ENCODE measurements at regions not wholly inside any gene's neighbourhood (a gene's known extent, or its start where the extent isn't known, plus 50 kb on each side); places are given as distances from the start of the nearest gene placed in this dataset.
"Not testable (repeated sequence)": the region's sequence is repeated elsewhere in the genome, so short reads cannot be mapped to it uniquely, and the experiment has no call there.

DNA sequence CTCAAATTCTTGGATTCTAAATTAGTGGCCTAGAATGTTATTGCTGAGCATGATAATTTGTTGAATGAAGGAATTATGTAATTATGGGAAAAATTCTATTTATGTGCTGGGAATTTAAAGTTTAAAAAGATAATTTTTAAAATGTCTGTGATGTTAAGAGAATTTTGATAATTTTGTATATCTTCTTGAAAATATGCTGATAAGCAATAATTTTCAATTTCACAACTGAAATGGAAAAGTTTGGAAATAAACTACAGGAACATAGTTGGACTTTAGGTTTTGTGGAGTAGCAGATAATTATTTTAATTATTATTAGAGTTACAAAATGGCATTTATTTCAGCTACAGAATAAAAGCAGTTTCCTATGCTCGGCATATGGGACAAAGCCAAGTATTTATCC lies 268.5 kb upstream of the TPK1 start:
- H3K4me3 ChIP-seq: no peak overlapping the region
- intact Hi-C loops (cut with micrococcal nuclease): no loop called here
- no peaks in the 10 kb centered on the region for H3K27me3 ChIP-seq (ENCODE audit: low read depth)
- H3K27ac ChIP-seq (replicated peaks): no peak overlapping the region
- no peaks in the 10 kb centered on the region for H3K9me3 ChIP-seq (replicated peaks)
- TF ChIP-seq, protein P1, sequence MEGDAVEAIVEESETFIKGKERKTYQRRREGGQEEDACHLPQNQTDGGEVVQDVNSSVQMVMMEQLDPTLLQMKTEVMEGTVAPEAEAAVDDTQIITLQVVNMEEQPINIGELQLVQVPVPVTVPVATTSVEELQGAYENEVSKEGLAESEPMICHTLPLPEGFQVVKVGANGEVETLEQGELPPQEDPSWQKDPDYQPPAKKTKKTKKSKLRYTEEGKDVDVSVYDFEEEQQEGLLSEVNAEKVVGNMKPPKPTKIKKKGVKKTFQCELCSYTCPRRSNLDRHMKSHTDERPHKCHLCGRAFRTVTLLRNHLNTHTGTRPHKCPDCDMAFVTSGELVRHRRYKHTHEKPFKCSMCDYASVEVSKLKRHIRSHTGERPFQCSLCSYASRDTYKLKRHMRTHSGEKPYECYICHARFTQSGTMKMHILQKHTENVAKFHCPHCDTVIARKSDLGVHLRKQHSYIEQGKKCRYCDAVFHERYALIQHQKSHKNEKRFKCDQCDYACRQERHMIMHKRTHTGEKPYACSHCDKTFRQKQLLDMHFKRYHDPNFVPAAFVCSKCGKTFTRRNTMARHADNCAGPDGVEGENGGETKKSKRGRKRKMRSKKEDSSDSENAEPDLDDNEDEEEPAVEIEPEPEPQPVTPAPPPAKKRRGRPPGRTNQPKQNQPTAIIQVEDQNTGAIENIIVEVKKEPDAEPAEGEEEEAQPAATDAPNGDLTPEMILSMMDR (IDR thresholded peaks at IDR 0.05; ENCODE audit: borderline replicate concordance): no peak
- no peak for DNase-seq
- H3K36me3 ChIP-seq: no peaks in the 10 kb centered on the region
- H3K4me1 ChIP-seq: no peaks in the 10 kb centered on the region

DNA sequence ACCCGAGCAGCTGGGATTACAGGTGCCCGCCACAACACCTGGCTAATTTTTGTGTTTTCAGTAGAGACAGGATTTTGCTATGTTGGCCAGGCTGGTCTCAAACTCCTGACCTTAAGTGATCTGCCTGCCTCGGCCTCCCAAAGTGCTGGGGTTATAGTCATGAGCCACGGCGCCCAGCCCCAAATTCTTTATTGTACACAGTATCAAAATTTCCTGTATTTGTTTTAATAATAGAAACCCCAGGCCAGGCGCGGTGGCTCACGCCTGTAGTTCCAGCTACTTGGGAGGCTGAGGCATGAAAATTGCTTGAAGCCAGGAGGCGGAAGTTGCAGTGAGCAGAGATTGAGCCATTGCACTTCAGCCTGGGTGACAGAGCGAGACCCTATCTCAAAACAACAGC lies 266.3 kb upstream of the TPK1 start:
- intact Hi-C loops (cut with micrococcal nuclease); H3K27me3 ChIP-seq (ENCODE audit: low read depth); H3K4me1 ChIP-seq; H3K36me3 ChIP-seq; H3K9me3 ChIP-seq (replicated peaks); H3K4me3 ChIP-seq; H3K27ac ChIP-seq (replicated peaks); DNase-seq: not testable (repeated sequence)

DNA sequence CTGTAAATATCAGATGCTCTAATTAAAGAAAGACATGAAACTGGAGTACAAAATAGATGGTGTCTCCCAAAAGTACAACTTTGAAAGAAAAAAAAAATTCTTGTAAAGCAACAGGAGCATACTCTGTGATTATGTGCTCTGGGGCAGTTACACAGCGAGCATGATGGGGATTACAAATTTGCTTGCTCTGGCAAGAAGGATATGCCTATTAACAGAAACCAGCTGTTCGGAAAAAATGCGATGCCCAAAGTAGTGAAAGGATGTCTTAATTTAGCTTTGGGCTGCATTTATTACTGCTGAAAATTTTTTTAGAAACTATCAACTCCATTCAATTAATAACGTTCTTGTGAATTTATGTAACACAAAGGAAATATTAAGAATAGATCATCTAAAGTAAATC lies 256.9 kb upstream of the TPK1 start:
- no peaks in the 10 kb centered on the region for H3K27me3 ChIP-seq (ENCODE audit: low read depth)
- intact Hi-C loops (cut with micrococcal nuclease): no loop called here
- DNase-seq: no peak
- H3K4me3 ChIP-seq: no peak overlapping the region
- TF ChIP-seq, protein P1 (IDR thresholded peaks at IDR 0.05; ENCODE audit: borderline replicate concordance): no peak
- no peak overlapping the region for H3K27ac ChIP-seq (replicated peaks)
- H3K4me1 ChIP-seq: no peaks in the 10 kb centered on the region
- H3K36me3 ChIP-seq: no peaks in the 10 kb centered on the region
- H3K9me3 ChIP-seq (replicated peaks): no peaks in the 10 kb centered on the region

DNA sequence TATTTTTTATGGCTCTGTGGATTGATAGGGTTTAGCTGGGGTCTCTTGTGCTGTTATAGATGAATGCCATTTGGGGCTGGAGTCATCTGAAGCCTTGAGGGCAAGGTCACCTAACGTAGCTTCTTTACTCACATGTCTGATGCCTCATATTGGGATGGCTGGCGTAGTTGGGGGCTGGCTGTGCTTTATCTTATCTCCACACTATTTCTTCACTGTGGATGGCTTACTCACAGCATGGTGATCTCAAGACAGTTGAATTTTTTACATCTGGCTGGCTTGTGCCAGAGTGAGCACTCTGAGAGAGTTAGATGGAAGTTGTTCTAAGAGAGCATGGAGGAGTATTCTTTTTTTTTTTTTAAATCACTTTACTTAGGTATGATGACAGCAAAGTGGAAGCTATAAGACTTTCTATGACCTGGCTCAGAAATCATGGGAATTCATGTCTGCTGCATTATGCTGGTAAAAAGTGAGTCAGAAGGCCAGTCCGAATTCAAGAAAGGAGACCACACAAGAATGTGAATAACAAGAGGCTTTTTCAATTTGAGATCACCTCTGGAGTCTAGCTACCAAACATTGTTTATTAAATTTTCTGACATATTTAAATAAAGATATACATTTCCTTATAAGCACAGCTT lies 252.4 kb upstream of the TPK1 start:
- H3K9me3 ChIP-seq (replicated peaks): no peaks in the 10 kb centered on the region
- no peak overlapping the region for H3K27ac ChIP-seq (replicated peaks)
- no peaks in the 10 kb centered on the region for H3K27me3 ChIP-seq (ENCODE audit: low read depth)
- TF ChIP-seq, protein P1 (IDR thresholded peaks at IDR 0.05; ENCODE audit: borderline replicate concordance): no peak
- no peaks in the 10 kb centered on the region for H3K4me1 ChIP-seq
- H3K36me3 ChIP-seq: no peaks in the 10 kb centered on the region
- intact Hi-C loops (cut with micrococcal nuclease): no loop called here
- H3K4me3 ChIP-seq: no peak overlapping the region
- DNase-seq: no peak

DNA sequence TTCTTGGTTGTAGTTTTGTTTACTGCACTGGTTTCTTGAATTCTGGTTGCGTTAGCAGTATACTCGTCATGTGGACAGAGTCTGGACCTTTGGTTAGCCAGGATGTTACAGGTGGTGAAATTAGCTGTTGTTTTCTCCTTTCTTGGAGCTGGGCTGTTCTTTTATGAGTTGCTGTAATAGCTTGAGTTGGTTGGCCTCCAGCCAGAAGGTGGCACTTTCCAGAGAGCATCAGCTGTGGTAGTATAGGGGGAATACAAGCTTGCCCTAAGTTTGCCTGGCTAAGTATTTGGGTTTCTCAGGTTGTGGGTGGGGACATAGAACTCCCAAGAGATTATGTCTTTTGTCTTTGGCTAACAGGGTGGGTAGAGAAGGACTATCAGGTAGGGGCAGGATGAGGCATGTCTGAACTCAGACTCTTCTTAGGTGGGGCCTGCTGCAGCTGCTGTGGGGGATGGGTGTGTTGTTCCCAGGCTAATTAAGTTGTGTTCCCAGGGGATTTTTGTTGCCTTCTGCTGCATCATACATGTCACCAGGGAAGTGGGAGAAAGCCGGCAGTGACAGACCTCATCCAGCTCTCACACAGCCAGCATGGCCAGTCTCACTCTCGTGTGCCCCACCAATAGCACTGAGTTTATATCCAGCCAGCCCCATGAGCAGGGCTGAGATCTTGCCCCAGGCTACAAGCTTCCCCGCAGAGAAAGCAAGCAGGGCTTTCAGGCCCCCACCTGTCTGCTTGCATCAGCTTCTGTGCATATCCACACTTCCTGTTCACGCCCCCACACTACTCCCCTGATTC lies 246.7 kb upstream of the TPK1 start:
- intact Hi-C loops (cut with micrococcal nuclease): no loop called here
- Histone ChIP-seq H3K4me1 (no peaks in the 10 kb centered on the region), H3K27me3 (ENCODE audit: low read depth) (no peaks in the 10 kb centered on the region), H3K36me3 (no peaks in the 10 kb centered on the region), H3K27ac (replicated peaks) (no peak overlapping the region), H3K4me3 (no peak overlapping the region), H3K9me3 (replicated peaks) (no peaks in the 10 kb centered on the region)
- TF ChIP-seq, protein P1 (IDR thresholded peaks at IDR 0.05; ENCODE audit: borderline replicate concordance): no peak
- DNase-seq: no peak

DNA sequence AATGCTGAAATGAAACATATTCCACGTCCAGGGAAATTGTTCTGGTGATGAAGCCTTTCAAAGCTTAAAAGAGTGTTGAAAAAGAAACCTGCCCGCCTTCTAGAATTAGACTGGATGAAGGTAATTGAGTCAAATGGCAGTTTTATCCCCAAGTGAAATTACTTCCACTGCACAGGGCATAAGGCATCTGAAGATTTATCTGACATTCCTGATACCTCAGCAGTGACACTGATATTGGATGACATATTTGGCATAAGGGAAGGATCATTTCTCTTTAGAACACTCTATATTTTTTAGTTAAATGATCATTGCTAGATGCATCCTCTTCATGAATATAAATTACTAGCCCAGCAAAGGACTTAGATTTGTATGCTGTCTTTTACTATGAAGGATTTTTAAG lies 229.6 kb upstream of the TPK1 start:
- no peaks in the 10 kb centered on the region for H3K9me3 ChIP-seq (replicated peaks)
- TF ChIP-seq, protein P1 (IDR thresholded peaks at IDR 0.05; ENCODE audit: borderline replicate concordance): no peak

More for the DNA sequence above, 229.6 kb upstream of the TPK1 start:
- no peak overlapping the region for H3K27ac ChIP-seq (replicated peaks)
- no peak overlapping the region for H3K4me3 ChIP-seq
- no peak for DNase-seq
- no peaks in the 10 kb centered on the region for H3K4me1 ChIP-seq
- no peaks in the 10 kb centered on the region for H3K36me3 ChIP-seq
- intact Hi-C loops (cut with micrococcal nuclease): no loop called here
- H3K27me3 ChIP-seq (ENCODE audit: low read depth): no peaks in the 10 kb centered on the region
